ENCODE measurements at regions not wholly inside any gene's neighbourhood (a gene's known extent, or its start where the extent isn't known, plus 50 kb on each side); places are given as distances from the start of the nearest gene placed in this dataset.

- TF ChIP-seq POLR2A (IDR thresholded peaks at IDR 0.05) = no peak
- TF ChIP-seq EP300 (IDR thresholded peaks at IDR 0.05) = no peak
- no peak for TF ChIP-seq CTCF (IDR thresholded peaks at IDR 0.05)
These were observed 115.0 kb upstream of the EGFLAM start for GRCh38 chr5:38143384-38143783.
